Heart left ventricle (tissue), 13 donors: ENCODE measurements at regions not wholly inside any gene's neighbourhood (a gene's known extent, or its start where the extent isn't known, plus 50 kb on each side); places are given as distances from the start of the nearest gene placed in this dataset.

Experiments
- POLR2A ChIP-seq, 2 donors: fragments of 450-650 bp; IDR thresholded peaks; one replicate each; pipeline ENCODE4 v1.6.1; 2017; ENCODE audit warnings: antibody characterized with exemption in 2 of 2, mild to moderate bottlenecking in 2 of 2, moderate library complexity in 2 of 2
- TF ChIP-seq, protein P1 (sequence below), 12 donors: fragments of 200-600 bp; sonication (generic) in 4 of 12; IDR thresholded peaks; one replicate each; pipeline versions ENCODE4 v1.5.0 to v1.8.0; 2018 to 2022; ENCODE audit warnings: antibody characterized with exemption in 12 of 12, mild to moderate bottlenecking in 5 of 12
- donor health status: ischemic (EF 13 %, LVEDD 7.1; RV severe dilation, severe dysfunction).
- donor health status: DM: no; HTN: yes; CAD: no.
- donor health status: DM: no; HTN: no; CAD: no.
- donor health status: ischemic (EF 25% LVEDD 6.9; RV normal size, moderate dysfunction).
- donor health status: ischemic (EF 25% LVEDD 5.7; RV mildly dilated, moderate dysfunction).
- donor health status: ischemic (EF 35%, LVEDD 5.7; RV mildly dilated, moderate dysfunction).
- donor health status: nonischemic (EF 11% LVEDD 7.7; RV severe dilation, severe dysfunction).
- donor health status: DM: yes; HTN: yes; CAD: no.
- donor health status: PGD.
- donor health status: ischemic (EF 29% LVEDD 5.4; RV normal size, mild dysfunction).
- donor health status: nonischemic (EF 23%, LVEDD 6.1; RV moderate dilation, normal function).

DNA sequence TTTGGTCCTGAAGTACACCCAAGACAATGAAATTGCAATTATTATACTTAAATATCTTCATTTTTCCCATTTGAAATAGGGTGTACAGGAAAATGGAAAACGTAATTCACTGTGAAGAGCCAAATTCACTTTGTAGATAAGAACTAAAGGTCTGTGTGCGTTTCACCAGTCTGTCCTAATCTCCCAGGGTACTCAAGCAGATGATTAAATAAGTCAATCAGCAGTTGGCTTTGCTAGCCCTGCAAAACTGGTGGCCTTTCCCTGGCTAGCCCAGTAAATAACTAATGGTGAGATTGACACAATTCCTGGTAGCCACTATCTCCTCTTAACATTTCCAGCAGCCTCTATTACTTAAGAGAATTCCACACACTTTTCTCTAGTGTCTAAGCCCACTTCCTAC lies 389.3 kb downstream of the TBL1XR1 start:
- TF ChIP-seq, protein P1, sequence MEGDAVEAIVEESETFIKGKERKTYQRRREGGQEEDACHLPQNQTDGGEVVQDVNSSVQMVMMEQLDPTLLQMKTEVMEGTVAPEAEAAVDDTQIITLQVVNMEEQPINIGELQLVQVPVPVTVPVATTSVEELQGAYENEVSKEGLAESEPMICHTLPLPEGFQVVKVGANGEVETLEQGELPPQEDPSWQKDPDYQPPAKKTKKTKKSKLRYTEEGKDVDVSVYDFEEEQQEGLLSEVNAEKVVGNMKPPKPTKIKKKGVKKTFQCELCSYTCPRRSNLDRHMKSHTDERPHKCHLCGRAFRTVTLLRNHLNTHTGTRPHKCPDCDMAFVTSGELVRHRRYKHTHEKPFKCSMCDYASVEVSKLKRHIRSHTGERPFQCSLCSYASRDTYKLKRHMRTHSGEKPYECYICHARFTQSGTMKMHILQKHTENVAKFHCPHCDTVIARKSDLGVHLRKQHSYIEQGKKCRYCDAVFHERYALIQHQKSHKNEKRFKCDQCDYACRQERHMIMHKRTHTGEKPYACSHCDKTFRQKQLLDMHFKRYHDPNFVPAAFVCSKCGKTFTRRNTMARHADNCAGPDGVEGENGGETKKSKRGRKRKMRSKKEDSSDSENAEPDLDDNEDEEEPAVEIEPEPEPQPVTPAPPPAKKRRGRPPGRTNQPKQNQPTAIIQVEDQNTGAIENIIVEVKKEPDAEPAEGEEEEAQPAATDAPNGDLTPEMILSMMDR (IDR thresholded peaks at IDR 0.05): no peak
- TF ChIP-seq POLR2A (IDR thresholded peaks at IDR 0.05): no peak
